ENCODE measurements at regions not wholly inside any gene's neighbourhood (a gene's known extent, or its start where the extent isn't known, plus 50 kb on each side); places are given as distances from the start of the nearest gene placed in this dataset.

- Mint-ChIP-seq H3K36me3 (no peaks in the 10 kb centered on the region), H3K4me1 (ENCODE audit: low read depth in 2 of 2) (no peaks in the 10 kb centered on the region), H3K4me3 (no peak overlapping the region), H3K27ac (no peak overlapping the region), H3K9me3 (peaks cover 3% of the 10 kb centered on the region), H3K27me3 (peaks cover 18 to 27% of the 10 kb centered on the region in 2 donors)
- DNase-seq (ENCODE audit: low spot score): no peak
- ATAC-seq: no peak
Measured at GRCh38 chr20:40333591-40333990, 355.4 kb downstream of the MAFB start.

DNA sequence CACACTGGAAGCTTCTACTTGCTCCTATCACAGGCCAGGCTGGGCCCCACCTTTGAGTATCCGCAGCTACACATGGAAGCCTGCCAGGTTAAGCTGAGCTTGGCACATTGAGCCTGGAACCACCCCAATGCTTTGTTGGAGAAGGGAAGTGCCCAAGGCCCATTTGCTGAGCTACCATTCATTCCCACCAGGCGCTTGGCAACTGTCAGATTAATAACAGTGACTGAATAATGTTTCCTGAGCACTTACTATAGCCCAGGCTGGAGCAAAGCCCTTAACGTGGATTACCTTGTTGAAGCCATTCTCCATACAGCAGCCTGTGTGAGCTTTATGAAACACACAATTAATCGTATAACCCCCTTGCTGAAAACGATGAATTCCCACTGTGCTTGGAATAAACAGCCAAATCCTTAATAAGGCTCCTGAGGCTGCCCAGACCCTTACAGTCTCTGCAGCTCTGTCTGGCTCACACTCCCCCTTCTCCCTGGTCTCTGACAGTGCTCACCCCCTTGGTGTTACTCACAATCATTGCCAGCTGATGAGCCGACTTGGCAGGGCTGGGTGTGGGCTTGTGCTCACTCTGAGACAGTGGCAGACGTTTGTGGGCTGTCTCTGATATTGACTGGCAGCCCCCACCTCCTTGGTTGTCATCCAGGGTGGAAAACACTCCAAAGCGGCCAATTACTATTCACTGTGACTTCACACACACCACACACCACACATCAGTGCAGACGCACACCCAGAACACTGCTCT, 357.1 kb downstream of the MAFB start:
- Mint-ChIP-seq H3K27ac (no peak overlapping the region), H3K27me3 (peaks cover 21 to 25% of the 10 kb centered on the region in 2 donors), H3K36me3 (no peaks in the 10 kb centered on the region), H3K4me1 (ENCODE audit: low read depth in 2 of 2) (no peaks in the 10 kb centered on the region), H3K4me3 (no peak overlapping the region), H3K9me3 (peaks cover 3% of the 10 kb centered on the region)
- DNase-seq (ENCODE audit: low spot score) (no peak), ATAC-seq (no peak)

DNA sequence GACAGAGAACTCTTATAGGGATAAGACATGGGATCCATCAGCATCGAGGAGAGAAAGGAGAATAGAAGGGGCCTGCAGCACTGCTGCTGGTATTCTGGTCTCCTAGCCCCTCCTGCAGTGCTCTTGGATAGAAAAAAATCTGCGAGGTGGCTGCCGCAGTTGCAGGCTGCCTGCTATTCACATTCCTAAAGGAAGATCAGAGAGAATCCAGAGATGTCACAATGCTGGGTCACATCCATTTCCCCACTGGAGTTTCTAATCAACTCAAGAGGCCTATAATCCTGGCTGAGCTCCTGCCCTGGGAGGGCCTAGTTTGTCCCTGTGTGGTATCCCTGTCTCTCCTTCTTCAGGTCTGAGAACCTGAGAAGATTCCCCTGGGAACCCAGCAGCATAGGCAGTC, 357.8 kb downstream of the MAFB start:
- Mint-ChIP-seq H3K9me3 (peaks cover 3% of the 10 kb centered on the region), H3K27me3 (peaks cover 21 to 25% of the 10 kb centered on the region in 2 donors), H3K27ac (no peak overlapping the region), H3K4me1 (ENCODE audit: low read depth in 2 of 2) (no peaks in the 10 kb centered on the region), H3K36me3 (no peaks in the 10 kb centered on the region), H3K4me3 (no peak overlapping the region)
- ATAC-seq: no peak
- DNase-seq (ENCODE audit: low spot score): no peak

- Mint-ChIP-seq H3K4me1 (ENCODE audit: low read depth in 2 of 2) (no peaks in the 10 kb centered on the region), H3K4me3 (no peak overlapping the region)
- no peak for ATAC-seq
Measured at GRCh38 chr20:40329321-40329720, 359.7 kb downstream of the MAFB start.

DNA sequence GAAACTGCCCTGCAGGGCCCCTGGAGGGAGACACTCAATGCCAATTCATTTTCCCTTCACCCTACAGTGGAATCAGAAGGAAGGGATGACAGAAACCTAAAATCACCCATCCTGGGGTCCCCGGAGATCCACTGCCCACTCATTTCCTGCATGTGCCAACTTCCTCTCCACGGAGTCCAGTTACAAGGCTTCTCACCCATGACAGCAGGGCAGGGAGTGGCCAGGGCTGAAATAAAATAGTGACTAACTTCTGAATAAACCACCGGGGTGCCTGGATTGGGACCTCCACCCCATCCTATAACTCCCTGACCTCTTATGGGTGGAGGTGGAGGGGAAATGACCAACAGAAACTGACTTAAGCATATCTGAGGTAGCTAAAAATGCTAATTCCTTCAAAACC, 362.3 kb downstream of the MAFB start:
- no peak overlapping the region for H3K4me3 Mint-ChIP-seq
- H3K27ac Mint-ChIP-seq: no peak overlapping the region
- H3K4me1 Mint-ChIP-seq (ENCODE audit: low read depth in 2 of 2): no peaks in the 10 kb centered on the region
- DNase-seq (ENCODE audit: low spot score) (no peak), ATAC-seq (no peak)
- no peaks in the 10 kb centered on the region for H3K9me3 Mint-ChIP-seq
- H3K27me3 Mint-ChIP-seq: peaks cover 10 to 13% of the 10 kb centered on the region in 2 donors
- no peaks in the 10 kb centered on the region for H3K36me3 Mint-ChIP-seq

More at GRCh38 chr20:40329321-40329720, 359.7 kb downstream of the MAFB start:
- H3K9me3 Mint-ChIP-seq: peaks cover 3% of the 10 kb centered on the region
- peaks cover 15 to 17% of the 10 kb centered on the region in 2 donors for H3K27me3 Mint-ChIP-seq
- H3K36me3 Mint-ChIP-seq: no peaks in the 10 kb centered on the region
- no peak for DNase-seq (ENCODE audit: low spot score)
- H3K27ac Mint-ChIP-seq: no peak overlapping the region

DNA sequence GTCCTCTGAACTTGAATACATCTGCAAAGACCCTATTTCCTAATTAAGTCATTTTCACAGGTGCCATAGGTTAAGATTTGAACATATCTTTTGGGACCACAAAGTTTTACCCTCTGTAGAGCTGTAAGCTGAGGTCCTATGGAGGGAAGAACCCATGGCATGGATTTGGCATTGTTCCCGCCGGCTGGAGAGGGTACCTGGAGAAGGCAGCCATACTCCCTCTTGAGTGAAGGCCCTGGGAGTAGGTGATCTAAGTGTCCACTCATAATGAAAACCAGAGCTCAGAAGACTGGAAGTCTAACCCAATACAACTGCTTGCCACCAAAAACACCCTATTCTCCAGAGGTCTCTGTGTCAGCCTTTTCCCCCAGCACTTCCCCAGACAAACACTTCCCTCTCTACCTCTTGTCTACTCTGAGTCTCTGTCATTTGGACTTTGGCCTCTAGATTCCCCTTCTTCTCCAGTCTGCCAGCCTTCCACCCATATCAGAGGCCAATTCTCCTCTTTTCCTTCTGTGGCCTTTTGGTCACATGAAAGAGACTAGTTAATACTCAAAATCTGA, 363.9 kb downstream of the MAFB start:
- Mint-ChIP-seq H3K9me3 (no peaks in the 10 kb centered on the region), H3K4me3 (no peak overlapping the region), H3K36me3 (no peaks in the 10 kb centered on the region), H3K27ac (no peak overlapping the region), H3K27me3 (peaks cover 10 to 13% of the 10 kb centered on the region in 2 donors), H3K4me1 (ENCODE audit: low read depth in 2 of 2) (no peaks in the 10 kb centered on the region)
- ATAC-seq: no peak
- DNase-seq (ENCODE audit: low spot score): no peak

DNA sequence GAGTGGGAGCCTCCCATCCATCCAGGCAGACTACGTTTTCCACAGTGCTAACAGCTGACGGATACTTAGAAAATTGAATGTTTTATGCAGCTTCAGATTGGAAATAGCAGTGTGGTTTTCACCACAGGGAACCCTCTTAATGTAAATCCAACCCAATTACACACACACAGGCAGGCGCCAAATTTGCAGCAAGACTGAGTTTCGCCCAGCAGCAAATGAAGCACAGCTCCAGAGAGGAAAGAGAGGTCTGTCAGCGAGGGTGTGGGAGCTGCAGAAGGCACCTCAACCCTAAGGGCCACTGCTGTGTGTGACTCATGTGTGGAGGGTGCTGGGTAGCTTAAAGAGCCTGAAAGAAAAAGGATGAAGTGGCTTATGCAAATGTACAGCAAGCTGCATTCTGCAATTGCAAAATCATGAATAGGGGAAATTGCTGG, 365.7 kb downstream of the MAFB start:
- no peak overlapping the region for H3K27ac Mint-ChIP-seq
- no peaks in the 10 kb centered on the region for H3K4me1 Mint-ChIP-seq (ENCODE audit: low read depth in 2 of 2)
- H3K27me3 Mint-ChIP-seq: peaks cover 5 to 13% of the 10 kb centered on the region in 2 donors
- DNase-seq (ENCODE audit: low spot score) (no peak), ATAC-seq (peak; percentile 59 to 70)
- H3K36me3 Mint-ChIP-seq: no peaks in the 10 kb centered on the region
- no peaks in the 10 kb centered on the region for H3K9me3 Mint-ChIP-seq
- H3K4me3 Mint-ChIP-seq: no peak overlapping the region

- ATAC-seq (no peak), DNase-seq (ENCODE audit: low spot score) (no peak)
- Mint-ChIP-seq H3K27ac (no peak overlapping the region), H3K27me3 (peaks cover 3 to 9% of the 10 kb centered on the region in 2 donors), H3K36me3 (no peaks in the 10 kb centered on the region), H3K9me3 (no peaks in the 10 kb centered on the region), H3K4me1 (ENCODE audit: low read depth in 2 of 2) (no peaks in the 10 kb centered on the region), H3K4me3 (no peak overlapping the region)
Measured at GRCh38 chr20:40322941-40323340, 366.1 kb downstream of the MAFB start.

GRCh38 chr20:40320517-40321011, 368.5 kb downstream of the MAFB start:
- Mint-ChIP-seq H3K27me3 (peaks cover 6 to 12% of the 10 kb centered on the region in 2 donors), H3K36me3 (no peaks in the 10 kb centered on the region), H3K4me1 (ENCODE audit: low read depth in 2 of 2) (no peaks in the 10 kb centered on the region), H3K27ac (no peak overlapping the region), H3K9me3 (no peaks in the 10 kb centered on the region), H3K4me3 (no peak overlapping the region)
- DNase-seq (ENCODE audit: low spot score) (no peak), ATAC-seq (no peak)

- Mint-ChIP-seq H3K27ac (no peak overlapping the region), H3K4me3 (no peak overlapping the region), H3K27me3 (peaks cover 6 to 12% of the 10 kb centered on the region in 2 donors), H3K4me1 (ENCODE audit: low read depth in 2 of 2) (no peaks in the 10 kb centered on the region), H3K9me3 (no peaks in the 10 kb centered on the region), H3K36me3 (no peaks in the 10 kb centered on the region)
- DNase-seq (ENCODE audit: low spot score) (no peak), ATAC-seq (no peak)
Measured at GRCh38 chr20:40319741-40320516, 369.1 kb downstream of the MAFB start.

- ATAC-seq: no peak
- Mint-ChIP-seq H3K27ac (no peak overlapping the region), H3K4me3 (no peak overlapping the region), H3K36me3 (no peaks in the 10 kb centered on the region), H3K9me3 (no peaks in the 10 kb centered on the region), H3K4me1 (ENCODE audit: low read depth in 2 of 2) (no peaks in the 10 kb centered on the region), H3K27me3 (peaks cover 6 to 12% of the 10 kb centered on the region in 2 donors)
- DNase-seq (ENCODE audit: low spot score): no peak
Measured at GRCh38 chr20:40319056-40319455, 370.0 kb downstream of the MAFB start.

GRCh38 chr20:40317156-40317790, 371.8 kb downstream of the MAFB start:
- DNase-seq (ENCODE audit: low spot score): no peak
- peaks cover 3 to 9% of the 10 kb centered on the region in 2 donors for H3K27me3 Mint-ChIP-seq

DNA sequence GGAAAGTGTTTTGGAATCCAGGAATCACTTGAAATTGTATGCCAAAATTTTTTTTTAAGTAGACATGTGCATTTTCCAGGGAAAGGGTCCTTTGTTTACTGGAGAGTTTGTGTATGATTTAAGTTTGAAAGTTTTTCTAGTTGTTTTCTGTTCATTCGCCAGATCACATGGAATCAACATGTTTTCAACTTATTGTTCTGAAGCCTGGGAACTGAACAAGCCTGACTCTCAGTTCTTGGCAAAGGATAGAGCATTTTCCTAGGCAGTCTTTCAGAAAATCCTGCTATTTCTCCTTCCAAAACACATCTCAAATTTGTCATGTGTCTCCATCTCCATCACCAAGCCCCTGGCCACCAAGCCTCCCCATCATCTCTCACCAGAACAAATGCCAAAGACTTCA, 374.8 kb downstream of the MAFB start:
- Mint-ChIP-seq H3K4me3 (no peak overlapping the region), H3K27me3 (peaks cover 3 to 19% of the 10 kb centered on the region in 2 donors), H3K27ac (no peak overlapping the region), H3K9me3 (no peaks in the 10 kb centered on the region), H3K36me3 (no peaks in the 10 kb centered on the region), H3K4me1 (ENCODE audit: low read depth in 2 of 2) (no peaks in the 10 kb centered on the region)
- ATAC-seq (no peak), DNase-seq (ENCODE audit: low spot score) (no peak)

More at GRCh38 chr20:40317156-40317790, 371.8 kb downstream of the MAFB start:
- no peak overlapping the region for H3K27ac Mint-ChIP-seq
- no peaks in the 10 kb centered on the region for H3K9me3 Mint-ChIP-seq
- no peak overlapping the region for H3K4me3 Mint-ChIP-seq
- no peak for ATAC-seq
- H3K4me1 Mint-ChIP-seq (ENCODE audit: low read depth in 2 of 2): no peaks in the 10 kb centered on the region
- H3K36me3 Mint-ChIP-seq: no peaks in the 10 kb centered on the region

Data from natural killer cell treated with Interleukin-12 subunit alpha and Interleukin-12 subunit beta and Interleukin-15 and Interleukin-18, amount 100 ng/mL, for 72 hours (primary cell).